ENCODE measurements at regions not wholly inside any gene's neighbourhood (a gene's known extent, or its start where the extent isn't known, plus 50 kb on each side); places are given as distances from the start of the nearest gene placed in this dataset.

DNA sequence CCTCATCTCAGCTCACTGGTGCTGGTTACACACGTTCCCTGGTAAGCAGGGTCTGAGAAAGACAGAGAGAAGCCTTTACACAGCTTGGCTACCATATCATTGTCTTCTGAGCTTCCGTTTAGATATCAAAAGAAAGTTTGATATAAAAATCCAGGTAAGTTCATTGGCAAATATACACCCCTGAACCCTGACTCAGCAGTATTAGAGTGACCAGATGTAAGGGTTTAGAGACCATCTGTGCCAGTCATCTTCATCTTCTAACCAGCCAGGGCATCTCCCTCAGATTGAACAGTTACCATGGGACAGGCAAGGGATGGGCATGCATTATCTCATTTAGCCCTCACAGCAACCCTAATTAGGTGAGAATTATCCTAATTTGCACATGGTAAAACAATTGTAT lies 232.1 kb downstream of the MED10 start:
- TF ChIP-seq POLR2AphosphoS5 (IDR thresholded peaks at IDR 0.05) (no peak), POLR2A (IDR thresholded peaks at IDR 0.05) (no peak)
